Esophagus (tissue), 2 donors: ENCODE measurements at regions not wholly inside any gene's neighbourhood (a gene's known extent, or its start where the extent isn't known, plus 50 kb on each side); places are given as distances from the start of the nearest gene placed in this dataset.
"Not testable (repeated sequence)": the region's sequence is repeated elsewhere in the genome, so short reads cannot be mapped to it uniquely, and the experiment has no call there.

Source experiments
- H3K27ac ChIP-seq, 2 donors: one replicate each; pipeline ENCODE4 v1.5.1; 2013; ENCODE audit warnings: low read depth in 2 of 2, mild to moderate bottlenecking in 2 of 2, inconsistent platforms in 1 of 2, low read length in 1 of 2, moderate library complexity in 1 of 2
- H3K27me3 ChIP-seq, 2 donors: one replicate each; pipeline ENCODE4 v1.6.1; 2013; ENCODE audit warnings: low read length in 2 of 2, control low read depth in 1 of 2, mild to moderate bottlenecking in 1 of 2; ENCODE audit not compliant: insufficient read depth in 2 of 2, control insufficient read depth in 1 of 2
- H3K36me3 ChIP-seq, 2 donors: one replicate each; pipeline ENCODE4 v1.6.1; 2013; ENCODE audit warnings: low read length in 1 of 2; ENCODE audit not compliant: control insufficient read depth in 2 of 2, insufficient read depth in 2 of 2
- H3K4me1 ChIP-seq, 2 donors: one replicate each; pipeline ENCODE4 v1.6.1; 2013; ENCODE audit warnings: low read length in 1 of 2; ENCODE audit not compliant: control insufficient read depth in 2 of 2, insufficient read depth in 2 of 2
- H3K4me3 ChIP-seq, 2 donors: one replicate each; pipeline ENCODE4 v1.5.1; 2013; ENCODE audit warnings: low read length in 2 of 2, mild to moderate bottlenecking in 2 of 2, low read depth in 1 of 2, moderate library complexity in 1 of 2
- H3K9me3 ChIP-seq, 2 donors: one replicate each; pipeline ENCODE4 v1.6.1; 2013; ENCODE audit warnings: mild to moderate bottlenecking in 2 of 2, low read depth in 1 of 2, low read length in 1 of 2, moderate library complexity in 1 of 2; ENCODE audit not compliant: control insufficient read depth in 2 of 2, insufficient read depth in 1 of 2
- WGBS, 2 donors: extraction: QIAGEN DNeasy Blood & Tissue Kit; methylation state at CpG; one replicate each; pipeline ENCODE4 v1.1.7; 2013; 5-methylcytosine and 5-hydroxymethylcytosine counted together
- donor health status: healthy with polysubstance abuse.
- donor health status: Bipolar disorder and iron deficiency.

DNA sequence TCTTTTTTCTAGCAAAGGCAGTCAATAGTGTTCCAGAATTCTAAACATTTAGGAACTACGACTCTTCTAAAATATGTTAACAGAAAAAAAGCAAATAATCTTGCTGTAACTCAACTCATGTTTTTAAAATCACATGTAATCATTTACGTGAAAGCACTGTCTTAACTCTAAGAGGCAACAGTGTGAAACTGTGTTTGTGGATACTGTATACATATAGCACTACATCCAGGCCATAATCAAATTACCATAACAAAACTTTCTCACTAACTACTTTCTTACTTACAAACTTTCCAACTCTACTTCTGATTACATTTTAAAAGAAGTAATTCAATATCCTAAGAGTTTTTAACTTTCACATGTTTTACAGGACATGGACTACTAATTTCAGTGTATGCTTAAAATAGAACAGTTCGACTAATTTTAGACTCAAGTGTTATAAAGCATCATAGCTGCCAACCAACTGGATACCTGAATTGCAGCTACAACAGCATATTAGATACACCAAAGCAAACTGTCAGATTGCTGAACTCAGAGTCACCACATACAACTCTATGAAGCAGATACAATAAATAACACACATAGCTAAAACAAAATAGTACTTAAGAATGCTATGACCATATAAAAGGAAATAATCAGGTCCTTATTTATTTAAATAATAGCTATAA lies 121.6 kb upstream of the BEND6 start:
- Histone ChIP-seq H3K4me1 (no peaks in the 10 kb centered on the region), H3K9me3 (no peaks in the 10 kb centered on the region), H3K36me3 (no peaks in the 10 kb centered on the region), H3K27me3 (no peaks in the 10 kb centered on the region), H3K4me3 (no peak overlapping the region), H3K27ac (no peak overlapping the region)
- WGBS, 2 donors: 74 to 85% methylated on average over 3 of the region's 3 CpGs

DNA sequence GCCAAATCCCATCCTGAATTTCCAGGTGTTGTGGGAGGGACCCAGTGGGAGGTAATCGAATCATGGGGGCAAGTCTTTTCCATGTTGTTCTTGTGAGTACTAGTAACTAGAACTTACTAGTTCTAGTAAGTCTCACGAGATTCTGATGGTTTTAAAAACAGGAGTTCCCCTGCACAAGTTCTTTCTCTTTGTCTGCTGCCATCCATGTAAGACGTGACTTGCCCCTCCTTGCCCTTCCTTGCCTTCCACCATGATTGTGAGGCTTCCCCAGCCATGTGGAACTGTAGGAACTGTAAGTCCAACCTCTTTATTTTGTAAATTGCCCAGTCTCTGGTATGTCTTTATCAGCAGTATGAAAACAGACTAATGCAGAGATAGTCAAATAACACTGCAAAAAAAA lies 122.7 kb upstream of the BEND6 start:
- Histone ChIP-seq H3K36me3 (no peaks in the 10 kb centered on the region), H3K4me1 (no peaks in the 10 kb centered on the region), H3K27me3 (no peaks in the 10 kb centered on the region), H3K9me3 (no peaks in the 10 kb centered on the region), H3K27ac (no peak overlapping the region), H3K4me3 (no peak overlapping the region)
- 75 to 83% methylated on average over 3 of the region's 3 CpGs for WGBS, 2 donors

DNA sequence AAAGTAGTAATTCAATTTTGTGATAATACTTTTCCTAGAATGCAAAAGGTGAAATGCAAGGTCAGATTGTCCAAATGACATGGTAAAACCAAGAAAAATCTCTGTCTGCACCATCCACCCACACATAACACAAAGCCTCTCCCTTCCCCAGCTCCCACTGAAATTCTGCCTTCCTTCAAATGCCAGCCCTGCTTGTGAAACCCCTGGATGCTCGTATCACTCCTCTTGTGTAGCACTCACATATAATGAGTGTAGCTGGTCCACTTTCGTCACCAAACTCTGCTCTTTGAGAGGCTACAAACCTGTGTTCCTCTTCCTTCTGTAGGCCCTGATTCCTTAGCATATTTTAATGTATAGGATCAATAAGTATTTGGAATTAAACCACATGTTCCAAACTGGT lies 123.6 kb upstream of the BEND6 start:
- H3K4me1 ChIP-seq: no peaks in the 10 kb centered on the region
- H3K4me3 ChIP-seq: no peak overlapping the region
- 78 to 85% methylated on average over 2 of the region's 2 CpGs for WGBS, 2 donors
- no peak overlapping the region for H3K27ac ChIP-seq
- H3K27me3 ChIP-seq: no peaks in the 10 kb centered on the region
- no peaks in the 10 kb centered on the region for H3K36me3 ChIP-seq
- no peaks in the 10 kb centered on the region for H3K9me3 ChIP-seq

GRCh38 chr6:56827908-56828649 lies 126.8 kb upstream of the BEND6 start:
- H3K27ac ChIP-seq: no peak overlapping the region
- no peaks in the 10 kb centered on the region for H3K27me3 ChIP-seq
- no peaks in the 10 kb centered on the region for H3K9me3 ChIP-seq
- no peak overlapping the region for H3K4me3 ChIP-seq
- H3K36me3 ChIP-seq: no peaks in the 10 kb centered on the region
- no peaks in the 10 kb centered on the region for H3K4me1 ChIP-seq
- WGBS, 2 donors: 82 to 84% methylated on average over 2 of the region's 2 CpGs

DNA sequence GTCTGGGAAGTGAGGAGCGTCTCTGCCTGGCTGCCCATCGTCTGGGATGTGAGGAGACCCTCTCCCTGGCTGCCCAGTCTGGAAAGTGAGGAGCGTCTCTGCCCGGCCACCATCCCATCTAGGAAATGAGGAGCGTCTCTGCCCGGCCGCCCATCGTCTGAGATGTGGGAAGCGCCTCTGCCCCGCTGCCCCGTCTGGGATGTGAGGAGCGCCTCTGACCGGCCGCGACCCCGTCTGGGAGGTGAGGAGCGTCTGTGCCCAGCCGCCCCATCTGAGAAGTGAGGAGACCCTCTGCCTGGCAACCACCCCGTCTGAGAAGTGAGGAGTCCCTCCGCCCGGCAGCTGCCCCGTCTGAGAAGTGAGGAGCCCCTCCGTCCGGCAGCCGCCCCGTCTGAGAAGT lies 130.5 kb upstream of the BEND6 start:
- not testable (repeated sequence) for H3K4me3 ChIP-seq, H3K27me3 ChIP-seq, H3K36me3 ChIP-seq, H3K4me1 ChIP-seq, H3K27ac ChIP-seq, H3K9me3 ChIP-seq
- 93 to 94% methylated on average over 26 of the region's 26 CpGs for WGBS, 2 donors

DNA sequence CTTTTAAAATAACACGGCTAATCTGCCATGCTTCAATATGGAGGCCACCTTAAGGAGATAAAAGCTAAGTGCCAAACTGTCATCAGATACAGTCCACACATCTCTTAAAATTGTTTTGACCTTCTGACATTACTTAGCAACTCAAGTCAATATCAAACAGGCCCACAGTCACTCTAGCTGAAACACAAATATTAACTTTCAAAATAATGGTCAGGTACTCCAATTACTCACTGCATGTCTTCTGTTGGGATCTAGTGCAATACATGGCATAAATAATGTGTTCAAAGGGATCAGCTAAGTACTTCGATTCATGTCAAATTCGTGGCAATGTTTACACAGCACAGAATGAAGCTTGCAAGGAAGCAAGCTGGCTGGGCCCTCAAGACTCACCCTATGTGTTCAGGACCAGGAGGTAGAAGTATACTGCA lies 133.9 kb upstream of the BEND6 start:
- H3K4me1 ChIP-seq: no peaks in the 10 kb centered on the region
- WGBS, 2 donors: 45 to 52% methylated on average over 3 of the region's 3 CpGs
- H3K27ac ChIP-seq: no peak overlapping the region
- no peak overlapping the region for H3K4me3 ChIP-seq
- H3K36me3 ChIP-seq: no peaks in the 10 kb centered on the region
- no peaks in the 10 kb centered on the region for H3K27me3 ChIP-seq
- H3K9me3 ChIP-seq: no peaks in the 10 kb centered on the region

- H3K4me3 ChIP-seq: no peak overlapping the region
These were observed 134.8 kb upstream of the BEND6 start for GRCh38 chr6:56820060-56820459.

GRCh38 chr6:56819604-56820003 lies 135.3 kb upstream of the BEND6 start:
- Histone ChIP-seq H3K36me3 (no peaks in the 10 kb centered on the region), H3K27me3 (no peaks in the 10 kb centered on the region), H3K9me3 (no peaks in the 10 kb centered on the region), H3K4me1 (no peaks in the 10 kb centered on the region), H3K4me3 (no peak overlapping the region), H3K27ac (no peak overlapping the region)
- WGBS, 2 donors: 39 to 79% methylated on average over 1 of the region's 1 CpG

More at GRCh38 chr6:56820060-56820459, 134.8 kb upstream of the BEND6 start:
- Histone ChIP-seq H3K36me3 (no peaks in the 10 kb centered on the region), H3K9me3 (no peaks in the 10 kb centered on the region), H3K27me3 (no peaks in the 10 kb centered on the region), H3K27ac (no peak overlapping the region), H3K4me1 (no peaks in the 10 kb centered on the region)
- WGBS, 2 donors: 86 to 93% methylated on average over 2 of the region's 2 CpGs

GRCh38 chr6:56816370-56816769 lies 138.5 kb upstream of the BEND6 start:
- 73 to 81% methylated on average over 5 of the region's 5 CpGs for WGBS, 2 donors
- no peak overlapping the region for H3K4me3 ChIP-seq
- no peaks in the 10 kb centered on the region for H3K9me3 ChIP-seq
- H3K4me1 ChIP-seq: no peaks in the 10 kb centered on the region
- no peaks in the 10 kb centered on the region for H3K27me3 ChIP-seq
- no peak overlapping the region for H3K27ac ChIP-seq
- no peaks in the 10 kb centered on the region for H3K36me3 ChIP-seq

DNA sequence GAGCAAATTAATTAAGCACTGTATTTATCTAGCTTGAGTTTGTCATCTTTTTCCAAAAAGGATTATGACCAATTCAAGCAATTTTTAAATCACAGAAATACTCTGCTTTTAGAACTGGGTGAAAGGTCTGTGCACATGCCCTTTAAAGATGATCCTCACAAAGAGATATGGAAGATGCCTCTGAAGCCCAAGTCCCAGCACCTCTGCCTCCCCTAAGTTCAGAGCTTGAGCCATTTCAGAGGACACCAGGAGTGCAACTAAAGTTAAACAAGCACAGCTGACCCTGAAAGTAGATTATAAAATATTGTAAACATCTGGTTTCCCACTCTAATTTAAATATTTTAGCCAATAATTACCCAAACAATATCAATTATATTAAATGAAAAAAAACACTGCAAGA lies 139.5 kb upstream of the BEND6 start:
- no peaks in the 10 kb centered on the region for H3K27me3 ChIP-seq
- H3K9me3 ChIP-seq: no peaks in the 10 kb centered on the region
- no peaks in the 10 kb centered on the region for H3K36me3 ChIP-seq
- no peak overlapping the region for H3K4me3 ChIP-seq
- no peaks in the 10 kb centered on the region for H3K4me1 ChIP-seq
- no peak overlapping the region for H3K27ac ChIP-seq
